ENCODE measurements at regions not wholly inside any gene's neighbourhood (a gene's known extent, or its start where the extent isn't known, plus 50 kb on each side); places are given as distances from the start of the nearest gene placed in this dataset.

- no peak for TF ChIP-seq EZH2phosphoT487 (IDR thresholded peaks at IDR 0.05; ENCODE audit: low read length)
- TF ChIP-seq EZH2 (optimal IDR thresholded peaks at IDR 0.05; ENCODE audit: low read depth, low read length): no peak
Observed at GRCh38 chrX:122220644-122221373, 963.3 kb upstream of the GRIA3 start.
